Activated naive CD8-positive, alpha-beta T cell treated with anti-CD3 and anti-CD28 coated beads, Interleukin-2, amount 10 ng/mL, durations not matched to agents 7 days and 5 days (primary cell): ENCODE measurements at regions not wholly inside any gene's neighbourhood (a gene's known extent, or its start where the extent isn't known, plus 50 kb on each side); places are given as distances from the start of the nearest gene placed in this dataset.
"Not testable (repeated sequence)": the region's sequence is repeated elsewhere in the genome, so short reads cannot be mapped to it uniquely, and the experiment has no call there.

Experiments used
- ATAC-seq: fragments of 150-1000 bp; cut with Tn5 transposase; one replicate; pipeline ENCODE4 v1.10.0; 2021; ENCODE audit warnings: low read depth, moderate library complexity
- POLR2A ChIA-PET: fragments of 350-600 bp; sonication (Branson Sonifier 250); formaldehyde crosslinking; loops from one replicate; lab custom pipeline; 2021; ENCODE audit warnings: antibody characterized with exemption; lab: Charles Lee
- DNase-seq: peaks from one replicate; pipeline ENCODE4 v3.0.0; 2021
- H3K27ac Mint-ChIP-seq: one replicate; pipeline ENCODE4 v1.8.0; 2022; ENCODE audit warnings: mild to moderate bottlenecking, mixed read lengths
- H3K27me3 Mint-ChIP-seq: one replicate; pipeline ENCODE4 v1.8.0; 2022; ENCODE audit warnings: mild to moderate bottlenecking, moderate library complexity, mixed read lengths
- H3K36me3 Mint-ChIP-seq: one replicate; pipeline ENCODE4 v1.8.0; 2021; ENCODE audit warnings: mild to moderate bottlenecking, mixed read lengths
- H3K4me1 Mint-ChIP-seq: one replicate; pipeline ENCODE4 v1.8.0; 2021; ENCODE audit warnings: mixed read lengths
- H3K4me3 Mint-ChIP-seq: one replicate; pipeline ENCODE4 v1.8.0; 2022; ENCODE audit warnings: mild to moderate bottlenecking, moderate library complexity, mixed read lengths
- H3K9me3 Mint-ChIP-seq: one replicate; pipeline ENCODE4 v1.8.0; 2021; ENCODE audit warnings: mixed read lengths

DNA sequence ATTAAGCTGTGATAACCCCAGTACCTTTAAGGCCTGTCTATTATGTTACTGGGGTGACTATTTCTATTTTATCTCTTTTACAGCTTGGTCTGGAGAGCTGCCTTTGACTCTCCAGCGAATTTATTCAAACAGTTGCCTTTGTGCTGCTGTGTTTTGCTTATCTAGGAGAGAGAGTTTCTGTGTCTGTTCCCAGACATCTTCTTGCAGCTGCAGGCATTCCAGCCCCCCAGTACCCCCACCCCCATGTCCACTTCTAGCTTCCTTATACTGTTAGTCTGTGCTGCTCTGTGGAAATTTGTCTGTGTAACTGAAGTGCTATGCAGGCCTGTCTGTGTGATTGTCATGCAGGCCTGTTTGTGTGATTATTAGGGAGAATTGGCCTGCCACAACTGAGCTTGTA is 713.7 kb upstream of the SEMA6D start:
- no peak for DNase-seq

DNA sequence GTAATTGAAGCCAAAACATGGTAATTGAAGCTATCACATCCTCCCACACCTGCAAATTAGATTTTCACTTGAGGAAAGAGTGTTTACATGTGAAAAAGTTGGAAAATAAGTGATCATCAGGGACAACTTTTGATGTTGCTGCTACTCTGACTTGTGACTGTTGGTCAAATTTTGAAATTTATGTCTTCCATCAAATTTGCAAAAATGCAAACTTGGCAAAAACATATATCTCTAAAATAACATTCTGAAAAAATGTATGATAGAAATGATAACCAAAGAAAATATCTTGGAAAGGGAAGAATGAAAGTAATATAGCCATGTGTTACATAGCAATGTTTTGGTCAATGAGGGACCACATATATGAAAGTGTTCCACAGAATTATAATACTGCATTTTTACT is 703.9 kb upstream of the SEMA6D start:
- Mint-ChIP-seq H3K36me3 (no peaks in the 10 kb centered on the region), H3K27me3 (no peaks in the 10 kb centered on the region), H3K4me1 (no peaks in the 10 kb centered on the region), H3K4me3 (no peak overlapping the region), H3K27ac (no peak overlapping the region), H3K9me3 (peaks cover 5% of the 10 kb centered on the region)
- DNase-seq (no peak), ATAC-seq (no peak)
- POLR2A ChIA-PET = no interaction called here

More for the DNA sequence above, 713.7 kb upstream of the SEMA6D start:
- Mint-ChIP-seq H3K9me3 (peaks cover 18% of the 10 kb centered on the region), H3K4me1 (no peaks in the 10 kb centered on the region), H3K4me3 (no peak overlapping the region), H3K27me3 (no peaks in the 10 kb centered on the region), H3K27ac (no peak overlapping the region), H3K36me3 (no peaks in the 10 kb centered on the region)
- POLR2A ChIA-PET = no interaction called here
- no peak for ATAC-seq

DNA sequence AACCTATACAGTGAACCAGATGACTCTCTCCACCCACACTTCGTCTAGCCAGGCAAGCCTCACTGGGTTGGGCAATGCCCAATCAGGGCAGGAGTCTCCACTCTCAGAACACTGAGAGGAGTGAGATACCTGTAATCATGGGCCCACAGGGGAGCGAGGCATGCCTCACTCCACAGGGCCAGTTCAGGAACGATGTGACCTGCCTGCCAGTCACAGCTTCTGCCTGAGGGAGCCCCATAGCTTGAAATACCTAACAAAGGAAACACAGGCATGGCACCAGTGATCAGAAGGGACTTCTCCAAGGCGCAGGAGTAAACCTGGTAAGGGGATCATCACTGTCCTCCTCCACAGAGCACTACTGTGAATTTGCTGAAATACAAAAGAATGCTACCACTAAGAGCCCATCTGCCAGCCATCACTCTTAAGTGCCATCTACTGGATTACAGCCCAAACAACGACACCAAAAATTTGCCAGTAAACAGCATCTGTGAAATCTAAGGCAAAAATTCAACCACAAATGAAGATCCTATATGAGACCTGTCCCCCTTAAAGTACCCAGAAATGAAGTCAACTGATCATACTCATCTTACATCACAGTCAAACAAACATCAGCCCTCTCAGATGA is 689.9 kb upstream of the SEMA6D start:
- Mint-ChIP-seq H3K9me3 (peaks cover 12% of the 10 kb centered on the region), H3K36me3 (no peaks in the 10 kb centered on the region), H3K27ac (no peak overlapping the region), H3K4me3 (no peak overlapping the region), H3K27me3 (no peaks in the 10 kb centered on the region), H3K4me1 (no peaks in the 10 kb centered on the region)
- POLR2A ChIA-PET = no interaction called here
- ATAC-seq (no peak), DNase-seq (no peak)

DNA sequence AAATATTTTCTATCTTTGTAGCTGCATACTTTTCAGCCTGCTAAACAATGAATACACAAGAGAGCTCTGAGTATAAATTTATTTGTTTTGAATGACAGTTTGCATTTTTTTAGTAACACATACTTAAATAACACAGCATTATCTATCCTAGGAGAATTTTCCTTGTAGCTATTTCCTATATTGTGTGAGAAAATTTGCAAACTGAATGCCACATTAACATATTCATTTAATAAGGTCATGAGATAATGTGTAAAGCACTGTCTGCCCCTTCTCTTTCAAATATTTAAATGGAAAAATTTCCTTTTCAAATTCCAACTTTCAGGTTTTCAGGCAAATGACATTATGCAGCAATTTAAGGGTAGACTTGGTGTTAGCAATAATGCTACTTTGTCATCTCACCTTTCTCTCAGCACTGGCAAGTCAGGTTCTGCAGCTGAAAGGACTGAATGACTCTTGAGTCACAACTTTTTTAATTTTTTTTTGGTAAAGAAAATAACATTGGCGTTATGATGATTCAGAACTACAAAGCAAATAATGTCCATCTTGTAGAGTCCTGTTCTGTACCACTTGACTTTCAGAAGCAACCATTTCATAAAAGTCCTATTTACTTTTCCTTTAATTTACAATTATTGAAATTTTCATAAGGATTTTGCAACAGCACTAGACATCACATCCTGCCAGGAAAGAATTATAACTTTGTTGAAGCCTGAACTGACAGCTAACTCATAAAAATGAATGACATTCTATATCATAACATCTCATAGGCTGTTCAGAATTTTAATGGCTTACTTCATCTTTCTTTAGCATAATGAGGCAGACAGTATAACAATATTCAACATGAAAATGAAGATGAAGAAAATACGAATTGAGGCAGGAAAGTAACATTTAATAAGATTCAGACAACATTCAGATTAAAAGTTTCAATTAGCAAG is 681.6 kb upstream of the SEMA6D start:
- Mint-ChIP-seq H3K4me3 (no peak overlapping the region), H3K27ac (no peak overlapping the region), H3K4me1 (no peaks in the 10 kb centered on the region), H3K36me3 (no peaks in the 10 kb centered on the region), H3K27me3 (no peaks in the 10 kb centered on the region), H3K9me3 (peaks cover 3% of the 10 kb centered on the region)
- no peak for DNase-seq
- no peak for ATAC-seq
- POLR2A ChIA-PET = no interaction called here

DNA sequence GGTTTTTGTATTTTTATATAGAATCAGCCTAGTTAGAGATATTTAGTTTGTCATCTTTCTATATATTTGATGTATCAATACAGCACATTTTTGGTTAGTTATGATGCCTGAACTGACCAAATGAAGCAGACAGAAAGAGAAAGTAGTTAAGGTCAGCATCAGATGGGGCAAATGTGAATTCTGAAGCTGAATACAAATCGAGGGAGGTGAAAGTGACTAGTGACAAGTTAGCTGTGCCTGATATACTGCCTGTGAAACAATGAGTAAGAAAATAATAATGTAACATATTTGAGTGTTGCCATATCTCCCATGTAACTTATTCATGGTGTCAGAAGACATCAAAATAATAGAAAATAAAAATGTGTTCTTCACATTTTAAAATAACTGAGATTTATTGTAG is 680.3 kb upstream of the SEMA6D start:
- peaks cover 3% of the 10 kb centered on the region for H3K9me3 Mint-ChIP-seq
- POLR2A ChIA-PET = no interaction called here
- no peak for ATAC-seq
- no peaks in the 10 kb centered on the region for H3K36me3 Mint-ChIP-seq
- no peak overlapping the region for H3K27ac Mint-ChIP-seq
- no peak for DNase-seq
- H3K27me3 Mint-ChIP-seq = no peaks in the 10 kb centered on the region
- H3K4me3 Mint-ChIP-seq = no peak overlapping the region
- H3K4me1 Mint-ChIP-seq = no peaks in the 10 kb centered on the region

DNA sequence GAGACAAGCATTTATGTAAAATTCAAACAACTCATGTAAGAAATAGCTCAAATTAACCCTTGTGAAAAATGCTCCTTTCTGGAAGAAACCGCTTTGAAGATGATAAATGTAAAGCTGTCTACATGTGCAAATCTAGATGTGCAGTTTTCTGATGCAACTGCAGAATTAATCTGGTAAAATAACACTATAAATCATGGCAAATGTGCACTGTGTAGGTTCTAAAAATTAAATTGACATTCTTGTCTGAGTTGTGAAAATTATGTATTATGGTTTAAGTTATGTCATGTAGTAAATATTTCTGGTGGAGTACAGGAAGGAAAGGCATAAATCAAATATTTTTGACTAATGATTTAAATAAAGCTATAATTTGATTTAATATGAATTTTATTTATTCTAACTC is 678.1 kb upstream of the SEMA6D start:
- no peaks in the 10 kb centered on the region for H3K36me3 Mint-ChIP-seq
- POLR2A ChIA-PET = no interaction called here
- ATAC-seq = no peak
- DNase-seq = no peak
- no peaks in the 10 kb centered on the region for H3K27me3 Mint-ChIP-seq
- H3K4me1 Mint-ChIP-seq = no peaks in the 10 kb centered on the region
- H3K27ac Mint-ChIP-seq = no peak overlapping the region
- H3K4me3 Mint-ChIP-seq = no peak overlapping the region
- H3K9me3 Mint-ChIP-seq = no peaks in the 10 kb centered on the region

DNA sequence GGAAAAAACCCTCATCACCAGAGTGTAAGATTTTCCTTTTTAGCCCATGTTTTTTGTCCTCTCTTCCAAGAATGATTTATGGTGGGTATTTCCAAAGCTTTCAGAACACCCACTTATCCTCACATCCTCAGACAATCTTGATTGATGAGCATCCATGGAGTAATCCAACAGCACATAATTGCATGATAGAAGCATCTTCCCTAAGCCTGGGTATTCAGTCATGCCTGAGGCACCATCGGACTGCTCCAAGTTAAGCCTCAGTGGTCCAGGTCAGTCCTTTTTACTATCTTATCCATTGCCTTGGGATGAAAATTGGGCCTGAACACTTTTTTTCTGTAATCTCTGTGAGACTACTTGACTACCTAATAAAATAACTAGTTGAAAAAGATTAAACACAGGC is 676.0 kb upstream of the SEMA6D start:
- no peak for ATAC-seq
- no peaks in the 10 kb centered on the region for H3K27me3 Mint-ChIP-seq
- no peak for DNase-seq
- H3K4me3 Mint-ChIP-seq = no peak overlapping the region
- no peaks in the 10 kb centered on the region for H3K9me3 Mint-ChIP-seq
- POLR2A ChIA-PET = no interaction called here
- no peak overlapping the region for H3K27ac Mint-ChIP-seq
- no peaks in the 10 kb centered on the region for H3K36me3 Mint-ChIP-seq
- no peaks in the 10 kb centered on the region for H3K4me1 Mint-ChIP-seq

DNA sequence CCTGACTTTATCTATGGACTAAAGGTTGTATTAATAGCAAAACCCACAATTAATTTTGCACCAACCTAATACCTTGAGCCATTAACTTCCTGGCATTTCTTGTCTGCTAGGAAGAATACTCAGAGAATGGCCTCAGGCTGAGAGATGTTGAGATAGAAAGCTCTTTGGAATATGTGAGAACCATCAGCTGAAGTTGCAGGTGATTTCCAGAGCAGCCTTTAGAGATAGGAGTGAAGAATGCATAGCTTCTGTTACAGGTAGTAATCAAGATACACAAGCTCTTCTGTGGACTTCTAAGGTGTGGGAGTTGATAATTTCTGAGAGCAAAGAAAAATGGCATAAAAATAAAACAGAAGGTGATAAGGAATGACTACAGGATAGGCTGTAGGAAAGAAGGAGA is 669.3 kb upstream of the SEMA6D start:
- H3K4me1 Mint-ChIP-seq, POLR2A ChIA-PET, H3K9me3 Mint-ChIP-seq, ATAC-seq, H3K27ac Mint-ChIP-seq, DNase-seq, H3K4me3 Mint-ChIP-seq, H3K36me3 Mint-ChIP-seq, H3K27me3 Mint-ChIP-seq: not testable (repeated sequence)

DNA sequence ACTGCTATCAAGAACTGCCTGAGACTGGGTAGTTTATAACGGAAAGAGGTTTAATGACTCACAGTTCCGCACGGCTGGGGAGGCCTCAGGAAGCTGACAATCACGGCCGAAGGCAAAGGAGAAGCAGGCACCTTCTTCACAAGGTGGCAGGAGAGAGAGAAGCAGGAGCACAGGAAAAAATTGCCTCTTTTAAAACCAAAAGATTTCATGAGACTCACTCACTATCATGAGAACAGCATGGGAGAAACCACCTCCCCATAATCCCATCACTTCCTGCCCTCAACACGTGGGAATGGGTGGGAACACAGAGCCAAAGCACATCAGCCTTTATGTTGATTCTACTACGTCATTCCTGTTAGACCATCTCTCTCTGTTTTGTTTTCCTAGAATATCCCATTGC is 650.9 kb upstream of the SEMA6D start:
- H3K4me3 Mint-ChIP-seq = no peak overlapping the region
- H3K9me3 Mint-ChIP-seq = no peaks in the 10 kb centered on the region
- H3K4me1 Mint-ChIP-seq = no peaks in the 10 kb centered on the region
- H3K36me3 Mint-ChIP-seq = no peaks in the 10 kb centered on the region
- no peak for ATAC-seq
- H3K27ac Mint-ChIP-seq = no peak overlapping the region
- no peak for DNase-seq
- H3K27me3 Mint-ChIP-seq = no peaks in the 10 kb centered on the region
- POLR2A ChIA-PET = no interaction called here

DNA sequence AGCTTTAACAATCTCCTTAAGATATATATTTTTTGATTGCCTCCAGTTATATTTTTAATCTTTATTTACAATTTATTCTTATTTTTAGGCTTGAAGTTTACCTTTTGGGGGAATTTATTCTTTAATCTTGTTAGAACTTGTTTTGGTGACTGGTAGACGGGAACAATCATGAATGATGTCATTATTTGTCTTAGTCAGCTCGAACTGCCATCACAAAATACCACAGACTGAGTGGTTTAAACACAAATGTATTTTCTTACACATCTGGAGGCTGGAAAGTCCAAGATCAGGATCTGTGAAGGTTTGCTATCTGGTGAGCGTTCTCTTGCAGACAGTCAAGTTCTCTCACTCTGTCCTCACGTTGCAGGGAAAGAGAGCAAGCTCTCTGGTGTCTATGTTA is 639.5 kb upstream of the SEMA6D start:
- DNase-seq = not testable (repeated sequence)

DNA sequence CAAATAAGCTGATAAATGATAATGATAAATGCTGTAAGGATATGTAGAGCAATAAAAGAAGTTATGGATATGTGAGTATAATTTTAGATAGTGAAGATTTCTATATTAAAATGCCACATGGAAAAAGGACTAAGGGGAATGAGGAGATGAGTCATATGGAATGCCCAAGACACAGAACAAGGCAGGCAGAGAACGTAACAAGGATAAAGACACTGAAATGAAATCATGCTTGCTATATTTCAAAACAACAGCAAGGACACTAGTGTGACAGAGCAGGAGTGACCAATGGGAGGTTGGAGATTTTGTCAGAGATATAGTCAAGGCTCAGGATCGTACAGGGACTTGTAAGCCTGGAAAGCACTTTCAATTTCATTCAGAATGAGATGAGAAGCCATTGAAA is 621.5 kb upstream of the SEMA6D start:
- DNase-seq = no peak
- peaks cover 9% of the 10 kb centered on the region for H3K9me3 Mint-ChIP-seq
- no peak overlapping the region for H3K4me3 Mint-ChIP-seq
- no peaks in the 10 kb centered on the region for H3K4me1 Mint-ChIP-seq
- POLR2A ChIA-PET = no interaction called here
- no peaks in the 10 kb centered on the region for H3K27me3 Mint-ChIP-seq
- no peaks in the 10 kb centered on the region for H3K36me3 Mint-ChIP-seq
- no peak overlapping the region for H3K27ac Mint-ChIP-seq
- ATAC-seq = no peak

More for the DNA sequence above, 639.5 kb upstream of the SEMA6D start:
- H3K27ac Mint-ChIP-seq, H3K27me3 Mint-ChIP-seq, POLR2A ChIA-PET, H3K9me3 Mint-ChIP-seq, H3K4me3 Mint-ChIP-seq, H3K4me1 Mint-ChIP-seq, ATAC-seq, H3K36me3 Mint-ChIP-seq: not testable (repeated sequence)

DNA sequence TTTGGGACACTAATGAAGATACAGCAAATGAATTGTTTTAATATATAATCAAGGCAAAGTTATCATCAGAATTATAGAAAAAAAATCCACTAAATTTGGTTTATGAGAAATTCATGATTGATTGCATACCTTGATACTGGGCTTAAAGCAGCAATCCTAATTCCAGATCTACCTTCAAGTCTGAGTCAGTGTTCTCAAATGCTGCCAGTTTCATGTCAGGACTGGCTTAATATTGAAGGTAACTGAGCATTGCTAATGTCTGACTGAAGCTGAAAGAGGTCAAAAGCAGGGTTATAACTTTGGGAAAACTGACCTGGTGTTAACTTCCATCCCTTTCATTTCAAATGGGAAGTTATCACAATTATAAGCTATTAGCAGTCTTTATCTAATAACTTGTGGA is 618.8 kb upstream of the SEMA6D start:
- H3K4me1 Mint-ChIP-seq, H3K36me3 Mint-ChIP-seq, H3K27ac Mint-ChIP-seq, POLR2A ChIA-PET, ATAC-seq, H3K27me3 Mint-ChIP-seq, H3K4me3 Mint-ChIP-seq, H3K9me3 Mint-ChIP-seq, DNase-seq: not testable (repeated sequence)

DNA sequence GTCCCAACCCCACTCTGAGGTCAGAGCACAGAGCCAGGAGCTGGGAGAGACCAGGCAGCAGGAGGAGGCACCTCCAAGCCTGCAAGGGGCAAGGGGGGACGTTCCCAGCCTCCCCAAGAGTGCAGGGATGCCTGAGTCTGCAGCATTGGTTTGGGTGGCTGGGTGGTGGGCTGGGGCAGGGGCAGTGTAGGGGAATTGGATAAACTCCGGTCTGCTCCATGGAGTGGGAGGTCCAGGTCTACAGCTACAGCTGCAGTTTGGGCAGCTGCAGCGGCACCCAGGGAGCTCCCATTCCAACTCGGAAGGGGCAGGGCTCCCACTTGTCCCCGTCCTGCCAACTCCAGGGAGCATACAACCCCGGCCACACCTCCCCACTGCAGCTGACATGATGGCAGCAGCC is 617.5 kb upstream of the SEMA6D start:
- H3K27me3 Mint-ChIP-seq, H3K36me3 Mint-ChIP-seq, ATAC-seq, H3K27ac Mint-ChIP-seq, H3K9me3 Mint-ChIP-seq, DNase-seq, H3K4me1 Mint-ChIP-seq, POLR2A ChIA-PET, H3K4me3 Mint-ChIP-seq: not testable (repeated sequence)

DNA sequence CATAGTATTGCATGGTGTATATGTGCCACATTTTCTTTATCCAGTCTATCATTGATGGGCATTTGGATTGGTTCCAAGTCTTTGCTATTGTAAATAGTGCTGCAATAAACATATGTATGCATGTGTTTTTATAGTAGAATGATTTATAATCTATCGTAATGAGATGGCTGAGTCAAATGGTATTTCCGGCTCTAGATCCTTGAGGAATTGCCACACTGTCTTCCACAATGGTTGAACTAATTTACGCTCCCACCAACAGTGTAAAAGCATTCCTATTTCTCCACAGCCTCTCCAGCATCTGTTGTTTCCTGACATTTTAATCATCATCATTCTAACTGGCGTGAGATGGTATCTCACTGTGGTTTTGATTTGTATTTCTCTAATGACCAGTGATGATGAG is 608.5 kb upstream of the SEMA6D start:
- H3K27ac Mint-ChIP-seq, H3K4me1 Mint-ChIP-seq, POLR2A ChIA-PET, DNase-seq, H3K4me3 Mint-ChIP-seq, ATAC-seq, H3K36me3 Mint-ChIP-seq, H3K27me3 Mint-ChIP-seq, H3K9me3 Mint-ChIP-seq: not testable (repeated sequence)
